HG03439 (cell line): ENCODE measurements at regions not wholly inside any gene's neighbourhood (a gene's known extent, or its start where the extent isn't known, plus 50 kb on each side); places are given as distances from the start of the nearest gene placed in this dataset.

Experiments used
- ATAC-seq: cut with Tn5 transposase; IDR thresholded peaks from one replicate; pipeline ENCODE4 v1.9.1; 2021; ENCODE audit warnings: mild to moderate bottlenecking, moderate library complexity; ENCODE audit not compliant: unreplicated experiment

GRCh38 chr15:47158573-47158972 is 558.7 kb upstream of the SEMA6D start:
- no peak for ATAC-seq

GRCh38 chr15:47177177-47177576 is 540.1 kb upstream of the SEMA6D start:
- no peak for ATAC-seq

- no peak for ATAC-seq
These were observed 537.3 kb upstream of the SEMA6D start for GRCh38 chr15:47179988-47180387.

GRCh38 chr15:47182818-47183217 is 534.5 kb upstream of the SEMA6D start:
- no peak for ATAC-seq

- no peak for ATAC-seq
These were observed 533.0 kb upstream of the SEMA6D start for GRCh38 chr15:47184003-47184907.

- ATAC-seq: no peak
These were observed 532.1 kb upstream of the SEMA6D start for GRCh38 chr15:47184908-47185801.

- ATAC-seq: no peak
These were observed 531.2 kb upstream of the SEMA6D start for GRCh38 chr15:47186075-47186474.

GRCh38 chr15:47188758-47189507 is 528.4 kb upstream of the SEMA6D start:
- ATAC-seq: no peak

- no peak for ATAC-seq
These were observed 522.6 kb upstream of the SEMA6D start for GRCh38 chr15:47194718-47195117.

GRCh38 chr15:47196048-47196447 is 521.3 kb upstream of the SEMA6D start:
- ATAC-seq: peak; percentile 87

GRCh38 chr15:47203993-47204392 is 513.3 kb upstream of the SEMA6D start:
- ATAC-seq: no peak

- ATAC-seq: no peak
These were observed 510.8 kb upstream of the SEMA6D start for GRCh38 chr15:47206358-47206978.

- no peak for ATAC-seq
These were observed 507.7 kb upstream of the SEMA6D start for GRCh38 chr15:47209591-47209990.

GRCh38 chr15:47212222-47213010 is 504.9 kb upstream of the SEMA6D start:
- ATAC-seq: no peak

- no peak for ATAC-seq
These were observed 503.4 kb upstream of the SEMA6D start for GRCh38 chr15:47213883-47214282.

GRCh38 chr15:47218295-47218694 is 499.0 kb upstream of the SEMA6D start:
- no peak for ATAC-seq

GRCh38 chr15:47244361-47244760 is 472.9 kb upstream of the SEMA6D start:
- no peak for ATAC-seq

- ATAC-seq: no peak
These were observed 471.0 kb upstream of the SEMA6D start for GRCh38 chr15:47246317-47246716.

GRCh38 chr15:47258521-47258920 is 458.8 kb upstream of the SEMA6D start:
- ATAC-seq: no peak

- no peak for ATAC-seq
These were observed 451.6 kb upstream of the SEMA6D start for GRCh38 chr15:47265686-47266085.
